Endothelial cell of umbilical vein (primary cell): ENCODE measurements at regions not wholly inside any gene's neighbourhood (a gene's known extent, or its start where the extent isn't known, plus 50 kb on each side); places are given as distances from the start of the nearest gene placed in this dataset.

ENCODE experiments used
- BruUV-seq: library from RNA; stranded (reverse); fragments of 400-500 nt; replicated peaks from 2 replicates; lab custom pipeline; 2021; lab: Mats Ljungman, UMichigan
- CTCF ChIA-PET: fragments of 300-600, 350-600 bp; sonication (Branson Sonifier 250); formaldehyde crosslinking; loops from one replicate; lab custom pipeline; 2021; ENCODE audit warnings: antibody characterized with exemption, inconsistent platforms; lab: Charles Lee
- POLR2A ChIA-PET: fragments of 300-600, 350-600 bp; sonication (Branson Sonifier 250); formaldehyde crosslinking; loops from one replicate; lab custom pipeline; 2021; ENCODE audit warnings: antibody characterized with exemption, inconsistent platforms; lab: Charles Lee
- DNase-seq: peaks from one replicate; pipeline ENCODE4 v3.0.0-alpha.2; 2011; ENCODE audit warnings: low read depth, low spot score
- FAIRE-seq: peaks from 2 replicates; lab custom pipeline; 2011; peaks lifted over from hg19 to GRCh38; lab: Jason Lieb, UNC
- H2AFZ ChIP-seq: 2 replicates; pipeline ENCODE4 v1.6.0; 2012; ENCODE audit warnings: low read depth, low read length, control low read depth, inconsistent platforms
- H3K27ac ChIP-seq: 2 replicates; pipeline ENCODE4 v1.5.1; 2011; ENCODE audit warnings: low read depth, mild to moderate bottlenecking, control low read depth, low read length, moderate library complexity; ENCODE audit not compliant: insufficient read depth
- H3K27me3 ChIP-seq, 2 experiments: 2 replicates each; pipeline versions ENCODE4 v1.6.0 to v1.6.1; 2011; ENCODE audit warnings: low read length in 2 of 2, mixed read lengths in 1 of 2; ENCODE audit not compliant: control insufficient read depth in 2 of 2, insufficient read depth in 2 of 2
- H3K36me3 ChIP-seq, 2 experiments: 2 replicates in 1 of 2; 3 replicates in 1 of 2; pipeline ENCODE4 v1.5.1; 2011; ENCODE audit warnings: low read length in 2 of 2, mild to moderate bottlenecking in 1 of 2, moderate library complexity in 1 of 2; ENCODE audit not compliant: control insufficient read depth in 2 of 2, insufficient read depth in 2 of 2; ENCODE audit errors: extremely low read depth in 1 of 2
- H3K4me1 ChIP-seq: 3 replicates; pipeline ENCODE4 v1.5.1; 2011; ENCODE audit warnings: mild to moderate bottlenecking, low read length; ENCODE audit not compliant: control insufficient read depth, insufficient read depth; ENCODE audit errors: extremely low read depth
- H3K4me2 ChIP-seq: 2 replicates; pipeline ENCODE4 v1.6.1; 2011; ENCODE audit warnings: low read length, control low read depth, mixed read lengths; ENCODE audit not compliant: insufficient read depth
- H3K4me3 ChIP-seq, 3 experiments: fragments of 200-600 bp in 1 of 3; sonication (generic), shearing (Covaris generic) in 1 of 3; replicated peaks in 1 of 3; 2 replicates each; pipeline ENCODE4 v1.5.1; 2011 to 2016; ENCODE audit warnings: control low read depth in 3 of 3, low read length in 3 of 3, mild to moderate bottlenecking in 2 of 3, inconsistent platforms in 1 of 3, low read depth in 1 of 3, moderate library complexity in 1 of 3; ENCODE audit not compliant: insufficient read depth in 1 of 3
- H3K79me2 ChIP-seq: 2 replicates; pipeline ENCODE4 v1.6.0; 2012; ENCODE audit warnings: low read length, inconsistent platforms; ENCODE audit not compliant: control insufficient read depth, insufficient read depth
- H3K9ac ChIP-seq: replicated peaks from 2 replicates; pipeline ENCODE3; 2011; ENCODE audit warnings: low read length, control low read depth; ENCODE audit not compliant: insufficient read depth; ENCODE audit errors: extremely low read depth
- H3K9me1 ChIP-seq: replicated peaks from 3 replicates; pipeline ENCODE4 v1.6.0; 2011; ENCODE audit warnings: mild to moderate bottlenecking, low read length; ENCODE audit not compliant: control insufficient read depth, insufficient read depth; ENCODE audit errors: extremely low read depth
- H3K9me3 ChIP-seq: replicated peaks from 2 replicates; pipeline ENCODE4 v1.5.1; 2012; ENCODE audit warnings: low read length, inconsistent platforms; ENCODE audit not compliant: control insufficient read depth, insufficient read depth
- H4K20me1 ChIP-seq: replicated peaks from 2 replicates; pipeline ENCODE3; 2011; ENCODE audit warnings: mild to moderate bottlenecking, low read length; ENCODE audit not compliant: control insufficient read depth, insufficient read depth; ENCODE audit errors: extremely low read depth
- EZH2 ChIP-seq: IDR thresholded peaks from 2 replicates; pipeline ENCODE4 v1.6.1; 2012; ENCODE audit warnings: borderline replicate concordance, low read depth, mild to moderate bottlenecking, moderate library complexity, low read length, inconsistent platforms; ENCODE audit not compliant: severe bottlenecking
- FOS ChIP-seq: IDR thresholded peaks from 2 replicates; pipeline ENCODE4 v1.6.1; 2011; ENCODE audit warnings: mild to moderate bottlenecking, low read length, moderate library complexity, borderline replicate concordance; ENCODE audit not compliant: insufficient read depth
- GATA2 ChIP-seq: IDR thresholded peaks from 2 replicates; pipeline ENCODE4 v1.7.0; 2011; ENCODE audit warnings: low read depth, mild to moderate bottlenecking, moderate library complexity, mixed read lengths, low read length; ENCODE audit not compliant: insufficient read length, insufficient read depth
- JUN ChIP-seq: IDR thresholded peaks from 2 replicates; pipeline ENCODE4 v1.6.1; 2011; ENCODE audit warnings: borderline replicate concordance, low read depth; ENCODE audit not compliant: insufficient read length, insufficient read depth
- MAX ChIP-seq: IDR thresholded peaks from 2 replicates; pipeline ENCODE4 v1.6.1; 2011; ENCODE audit not compliant: insufficient read depth, insufficient read length
- MYC ChIP-seq: IDR thresholded peaks from one replicate; pipeline ENCODE4 v1.6.1; 2011; ENCODE audit warnings: mild to moderate bottlenecking, low read depth, low read length
- POLR2A ChIP-seq: IDR thresholded peaks from 2 replicates; pipeline ENCODE4 v1.6.1; 2012; ENCODE audit warnings: low read depth, mild to moderate bottlenecking, control low read depth, low read length
- POLR2AphosphoS5 ChIP-seq: IDR thresholded peaks from 2 replicates; pipeline ENCODE4 v1.6.1; 2012; ENCODE audit warnings: low read depth, mild to moderate bottlenecking, control low read depth, low read length, moderate library complexity; ENCODE audit not compliant: insufficient read depth
- dilution Hi-C: fragments of 300-500 bp; cut with MboI; formaldehyde crosslinking; loops from one replicate; pipeline ENCODE4 v1.15.0; 2019; ENCODE audit warnings: low sequenced_read_pairs; ENCODE audit not compliant: extremely low pct_ligation_motif_present
- intact Hi-C: fragments of 100-400 bp; cut with micrococcal nuclease; formaldehyde crosslinking; loops from one replicate; pipeline ENCODE4 v1.10.0; 2022
- TF ChIP-seq, protein P1 (sequence below), 2 donors: IDR thresholded peaks; 1 replicate in 1 of 2; 2 replicates in 1 of 2; pipeline ENCODE4 v1.5.1; 2011; ENCODE audit warnings: low read length in 2 of 2, mild to moderate bottlenecking in 2 of 2, moderate library complexity in 2 of 2, control low read depth in 1 of 2, inconsistent platforms in 1 of 2, low read depth in 1 of 2; ENCODE audit not compliant: insufficient read depth in 1 of 2; ENCODE audit errors: extremely low read depth in 1 of 2

DNA sequence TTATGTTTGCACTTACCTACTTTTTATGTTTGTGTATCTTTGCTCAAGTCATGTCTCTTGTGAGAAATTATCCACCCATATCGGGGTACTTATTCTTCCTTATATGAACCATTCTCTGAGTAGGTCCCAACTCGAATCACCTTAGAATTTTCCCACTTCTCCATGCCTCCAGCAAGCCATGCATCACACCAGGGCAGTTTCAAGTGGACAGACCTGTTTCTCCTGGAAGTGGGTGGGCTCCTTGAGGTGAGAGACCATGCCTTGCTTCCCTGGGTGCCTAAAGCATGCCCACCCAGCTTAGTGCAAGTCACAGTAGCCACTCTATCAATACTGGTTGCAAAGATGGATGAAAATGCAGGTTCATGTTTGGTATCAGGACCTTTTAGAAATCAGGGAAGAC is 187.2 kb downstream of the KIT start:
- no TSS peak for BruUV-seq
- no peak overlapping the region for H3K4me3 ChIP-seq
- no peak for DNase-seq
- H2AFZ ChIP-seq = no peak overlapping the region
- no peak overlapping the region for H3K9ac ChIP-seq
- no peaks in the 10 kb centered on the region for H3K9me3 ChIP-seq
- dilution Hi-C loops = no loop called here
- FAIRE-seq = no peak
- no peaks in the 10 kb centered on the region for H4K20me1 ChIP-seq
- no peaks in the 10 kb centered on the region for H3K4me1 ChIP-seq
- intact Hi-C loops = no loop called here
- TF ChIP-seq MAX (no peak), POLR2A (no peak), POLR2AphosphoS5 (no peak), GATA2 (no peak)
- TF ChIP-seq, protein P1, sequence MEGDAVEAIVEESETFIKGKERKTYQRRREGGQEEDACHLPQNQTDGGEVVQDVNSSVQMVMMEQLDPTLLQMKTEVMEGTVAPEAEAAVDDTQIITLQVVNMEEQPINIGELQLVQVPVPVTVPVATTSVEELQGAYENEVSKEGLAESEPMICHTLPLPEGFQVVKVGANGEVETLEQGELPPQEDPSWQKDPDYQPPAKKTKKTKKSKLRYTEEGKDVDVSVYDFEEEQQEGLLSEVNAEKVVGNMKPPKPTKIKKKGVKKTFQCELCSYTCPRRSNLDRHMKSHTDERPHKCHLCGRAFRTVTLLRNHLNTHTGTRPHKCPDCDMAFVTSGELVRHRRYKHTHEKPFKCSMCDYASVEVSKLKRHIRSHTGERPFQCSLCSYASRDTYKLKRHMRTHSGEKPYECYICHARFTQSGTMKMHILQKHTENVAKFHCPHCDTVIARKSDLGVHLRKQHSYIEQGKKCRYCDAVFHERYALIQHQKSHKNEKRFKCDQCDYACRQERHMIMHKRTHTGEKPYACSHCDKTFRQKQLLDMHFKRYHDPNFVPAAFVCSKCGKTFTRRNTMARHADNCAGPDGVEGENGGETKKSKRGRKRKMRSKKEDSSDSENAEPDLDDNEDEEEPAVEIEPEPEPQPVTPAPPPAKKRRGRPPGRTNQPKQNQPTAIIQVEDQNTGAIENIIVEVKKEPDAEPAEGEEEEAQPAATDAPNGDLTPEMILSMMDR (IDR thresholded peaks at IDR 0.05; ENCODE audit: extremely low read depth in 1 of 2, insufficient read depth in 1 of 2, low read depth in 1 of 2, low read length in 2 of 2) = no peak
- peaks cover 3 to 9% of the 10 kb centered on the region in 2 experiments for H3K27me3 ChIP-seq
- no peaks in the 10 kb centered on the region for H3K36me3 ChIP-seq
- ChIA-PET CTCF (no interaction called here), POLR2A (no interaction called here)
- no peak overlapping the region for H3K27ac ChIP-seq
- H3K79me2 ChIP-seq = no peaks in the 10 kb centered on the region
- no peaks in the 10 kb centered on the region for H3K9me1 ChIP-seq
- no peak overlapping the region for H3K4me2 ChIP-seq

DNA sequence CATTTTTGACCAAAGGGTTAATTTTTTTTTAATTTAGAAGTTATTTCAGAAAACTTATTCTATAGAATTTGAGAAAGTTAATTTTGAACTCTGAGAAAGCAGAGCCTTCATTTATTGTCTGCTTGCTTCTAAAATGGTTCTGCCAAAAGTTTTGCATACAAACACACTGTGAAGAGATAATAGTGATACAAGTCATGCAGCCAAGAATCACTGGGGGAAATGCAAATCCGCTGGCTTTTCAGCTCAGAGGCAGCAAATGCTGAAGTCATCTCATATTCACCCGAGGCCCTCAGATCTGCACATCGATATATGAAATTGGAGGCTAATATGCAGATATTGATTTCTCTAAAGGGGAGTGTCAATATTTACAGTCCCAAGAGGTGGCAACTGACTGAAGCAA is 186.2 kb downstream of the KIT start:
- Histone ChIP-seq H3K9me3 (no peaks in the 10 kb centered on the region), H3K36me3 (no peaks in the 10 kb centered on the region), H3K4me3 (no peak overlapping the region), H3K27me3 (peaks cover 3 to 9% of the 10 kb centered on the region in 2 experiments), H3K4me2 (no peak overlapping the region), H2AFZ (no peak overlapping the region), H4K20me1 (no peaks in the 10 kb centered on the region), H3K9ac (no peak overlapping the region), H3K79me2 (no peaks in the 10 kb centered on the region), H3K4me1 (no peaks in the 10 kb centered on the region), H3K27ac (no peak overlapping the region), H3K9me1 (no peaks in the 10 kb centered on the region)
- intact Hi-C loops (no loop called here), dilution Hi-C loops (no loop called here)
- FAIRE-seq (no peak), DNase-seq (no peak)
- CTCF ChIA-PET = interaction anchor here (0.6 to 2.3 kb wide), 2 partner anchors 10 to 191 kb away, joined by 4 to 8 read pairs; no protein-coding TSS in a partner anchor
- POLR2A ChIA-PET = no interaction called here
- no TSS peak for BruUV-seq
- TF ChIP-seq JUN (no peak), GATA2 (no peak), FOS (no peak), POLR2A (no peak), MYC (no peak), EZH2 (no peak), MAX (no peak), POLR2AphosphoS5 (no peak)
- TF ChIP-seq, protein P1 (IDR thresholded peaks at IDR 0.05; ENCODE audit: extremely low read depth in 1 of 2, insufficient read depth in 1 of 2, low read depth in 1 of 2, low read length in 2 of 2) = no peak
